Chondrocyte (in vitro differentiated cells): ENCODE measurements at regions not wholly inside any gene's neighbourhood (a gene's known extent, or its start where the extent isn't known, plus 50 kb on each side); places are given as distances from the start of the nearest gene placed in this dataset.
A peak's percentile ranks its signal among the peaks of the same experiment; 100 is the strongest.

ENCODE experiments used
- DNase-seq: peaks from one replicate; pipeline ENCODE4 v3.0.0; 2021; ENCODE audit warnings: mixed read lengths, low spot score
- H3K27ac Mint-ChIP-seq: one replicate; pipeline ENCODE4 v1.8.0; 2021; ENCODE audit warnings: mild to moderate bottlenecking, moderate library complexity, mixed read lengths; ENCODE audit not compliant: unreplicated experiment
- H3K27me3 Mint-ChIP-seq: 2 replicates; pipeline ENCODE4 v1.8.0; 2021; ENCODE audit warnings: low read depth, mixed read lengths
- H3K36me3 Mint-ChIP-seq: 2 replicates; pipeline ENCODE4 v1.8.0; 2021; ENCODE audit warnings: low read depth, mixed read lengths
- H3K4me1 Mint-ChIP-seq: 2 replicates; pipeline ENCODE4 v1.8.0; 2021; ENCODE audit warnings: low read depth, mild to moderate bottlenecking, mixed read lengths
- H3K4me3 Mint-ChIP-seq: one replicate; pipeline ENCODE4 v1.8.0; 2021; ENCODE audit warnings: mild to moderate bottlenecking, moderate library complexity, mixed read lengths; ENCODE audit not compliant: unreplicated experiment
- H3K9me3 Mint-ChIP-seq: 2 replicates; pipeline ENCODE4 v1.8.0; 2021; ENCODE audit warnings: low read depth, mixed read lengths
- TF ChIP-seq, protein P1 (sequence below): fragments of 200-600 bp; sonication (generic); IDR thresholded peaks from 2 replicates; pipeline ENCODE4 v1.5.0; 2021; ENCODE audit warnings: antibody characterized with exemption, mild to moderate bottlenecking, moderate library complexity

- H3K9me3 Mint-ChIP-seq = peaks cover 72% of the 10 kb centered on the region
- DNase-seq = no peak
- peaks cover 17% of the 10 kb centered on the region for H3K36me3 Mint-ChIP-seq
- TF ChIP-seq, protein P1, sequence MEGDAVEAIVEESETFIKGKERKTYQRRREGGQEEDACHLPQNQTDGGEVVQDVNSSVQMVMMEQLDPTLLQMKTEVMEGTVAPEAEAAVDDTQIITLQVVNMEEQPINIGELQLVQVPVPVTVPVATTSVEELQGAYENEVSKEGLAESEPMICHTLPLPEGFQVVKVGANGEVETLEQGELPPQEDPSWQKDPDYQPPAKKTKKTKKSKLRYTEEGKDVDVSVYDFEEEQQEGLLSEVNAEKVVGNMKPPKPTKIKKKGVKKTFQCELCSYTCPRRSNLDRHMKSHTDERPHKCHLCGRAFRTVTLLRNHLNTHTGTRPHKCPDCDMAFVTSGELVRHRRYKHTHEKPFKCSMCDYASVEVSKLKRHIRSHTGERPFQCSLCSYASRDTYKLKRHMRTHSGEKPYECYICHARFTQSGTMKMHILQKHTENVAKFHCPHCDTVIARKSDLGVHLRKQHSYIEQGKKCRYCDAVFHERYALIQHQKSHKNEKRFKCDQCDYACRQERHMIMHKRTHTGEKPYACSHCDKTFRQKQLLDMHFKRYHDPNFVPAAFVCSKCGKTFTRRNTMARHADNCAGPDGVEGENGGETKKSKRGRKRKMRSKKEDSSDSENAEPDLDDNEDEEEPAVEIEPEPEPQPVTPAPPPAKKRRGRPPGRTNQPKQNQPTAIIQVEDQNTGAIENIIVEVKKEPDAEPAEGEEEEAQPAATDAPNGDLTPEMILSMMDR = no peak
- no peak overlapping the region for H3K4me3 Mint-ChIP-seq
- H3K4me1 Mint-ChIP-seq = no peaks in the 10 kb centered on the region
- no peaks in the 10 kb centered on the region for H3K27me3 Mint-ChIP-seq
- H3K27ac Mint-ChIP-seq = no peak overlapping the region
Observed at GRCh38 chr1:125080077-125080476, 3895.3 kb downstream of the SRGAP2C start.

DNA sequence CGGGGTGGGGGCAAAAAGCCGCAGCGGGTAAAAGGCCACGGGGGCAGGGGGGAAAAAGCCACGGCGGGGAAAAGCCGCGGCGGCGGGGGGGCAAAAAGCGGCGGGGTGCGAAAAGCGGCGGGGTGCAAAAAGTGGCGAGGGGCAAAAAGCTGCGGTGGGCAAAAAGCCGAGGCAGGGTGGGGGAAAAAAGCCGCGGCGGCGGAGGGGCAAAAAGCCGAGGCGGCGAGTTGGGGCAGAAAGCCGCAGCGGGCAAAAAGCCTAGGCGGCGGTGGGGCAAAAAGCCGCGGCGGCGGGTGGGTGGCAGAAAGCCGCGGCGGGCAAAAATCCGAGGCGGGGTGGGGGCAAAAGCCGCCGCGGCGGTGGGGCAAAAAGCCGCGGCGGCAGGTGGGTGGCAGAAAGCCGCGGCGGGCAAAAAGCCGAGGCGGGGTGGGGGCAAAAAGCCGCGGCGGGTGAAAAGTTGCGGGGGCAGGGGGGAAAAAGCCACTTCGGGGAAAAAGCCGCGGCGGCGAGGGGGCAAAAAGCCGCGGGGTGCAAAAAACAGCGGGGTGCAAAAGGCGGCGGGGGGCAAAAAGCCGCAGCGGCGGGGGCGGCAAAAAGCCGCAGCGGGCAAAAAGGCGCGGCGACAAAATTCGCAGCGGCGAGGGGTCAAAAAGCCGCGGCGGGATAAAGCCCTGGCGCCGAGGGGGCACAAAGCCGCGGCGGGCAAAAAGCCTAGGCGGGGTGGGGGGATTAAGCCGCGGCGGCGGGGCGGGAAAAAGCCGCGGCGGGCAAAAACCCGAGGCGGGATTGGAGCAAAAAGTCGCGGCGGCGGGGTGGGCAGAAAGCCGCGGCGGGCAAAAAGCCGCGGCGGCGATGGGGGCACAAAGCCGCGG, 3901.2 kb downstream of the SRGAP2C start:
- Mint-ChIP-seq H3K27ac (no peak overlapping the region), H3K36me3 (peaks cover 9% of the 10 kb centered on the region), H3K9me3 (peaks cover 45% of the 10 kb centered on the region), H3K27me3 (no peaks in the 10 kb centered on the region), H3K4me1 (no peaks in the 10 kb centered on the region), H3K4me3 (no peak overlapping the region)
- DNase-seq = peak; percentile 44
- TF ChIP-seq, protein P1 = no peak

DNA sequence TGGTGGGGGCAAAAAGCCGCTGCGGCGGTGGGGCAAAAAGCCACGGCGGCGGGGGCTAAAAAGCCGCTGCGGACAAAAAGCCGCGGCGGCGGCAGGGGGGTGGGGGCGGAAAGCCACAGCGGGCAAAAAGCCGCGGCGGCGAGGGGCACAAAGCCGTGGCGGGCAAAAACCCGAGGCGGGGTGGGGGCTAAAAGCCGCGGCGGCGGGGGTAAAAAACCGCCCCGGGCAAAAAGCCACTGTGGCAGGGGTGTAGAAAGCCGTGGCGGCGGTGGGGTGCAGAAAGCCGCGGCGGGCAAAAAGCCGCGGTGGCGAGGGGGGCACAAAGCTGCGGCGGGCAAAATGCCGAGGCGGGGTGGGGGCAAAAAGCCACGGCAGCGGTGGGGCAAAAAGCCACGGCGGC, 3901.8 kb downstream of the SRGAP2C start:
- H3K27ac Mint-ChIP-seq = no peak overlapping the region
- H3K36me3 Mint-ChIP-seq = peaks cover 6% of the 10 kb centered on the region
- H3K4me3 Mint-ChIP-seq = no peak overlapping the region
- DNase-seq = peak; percentile 51
- H3K4me1 Mint-ChIP-seq = no peaks in the 10 kb centered on the region
- H3K9me3 Mint-ChIP-seq = peaks cover 42% of the 10 kb centered on the region
- no peaks in the 10 kb centered on the region for H3K27me3 Mint-ChIP-seq
- TF ChIP-seq, protein P1 = no peak

GRCh38 chr1:125087247-125087646, 3902.5 kb downstream of the SRGAP2C start:
- Mint-ChIP-seq H3K27me3 (no peaks in the 10 kb centered on the region), H3K27ac (no peak overlapping the region), H3K4me1 (no peaks in the 10 kb centered on the region), H3K4me3 (no peak overlapping the region), H3K36me3 (peaks cover 6% of the 10 kb centered on the region), H3K9me3 (peaks cover 36% of the 10 kb centered on the region)
- TF ChIP-seq, protein P1 = no peak
- DNase-seq = peak; percentile 46

- H3K4me1 Mint-ChIP-seq = no peaks in the 10 kb centered on the region
Observed at GRCh38 chr1:125087691-125088090, 3902.9 kb downstream of the SRGAP2C start.

More at GRCh38 chr1:125087691-125088090, 3902.9 kb downstream of the SRGAP2C start:
- Mint-ChIP-seq H3K36me3 (peaks cover 6% of the 10 kb centered on the region), H3K27ac (no peak overlapping the region), H3K27me3 (no peaks in the 10 kb centered on the region), H3K9me3 (peaks cover 34% of the 10 kb centered on the region), H3K4me3 (no peak overlapping the region)
- no peak for DNase-seq
- TF ChIP-seq, protein P1 = no peak
